ENCODE measurements at regions not wholly inside any gene's neighbourhood (a gene's known extent, or its start where the extent isn't known, plus 50 kb on each side); places are given as distances from the start of the nearest gene placed in this dataset.

GRCh38 chr20:19041787-19042186 lies 170.7 kb upstream of the SLC24A3 start:
- no peaks in the 10 kb centered on the region for H3K36me3 ChIP-seq
- no peak for DNase-seq
- H3K27ac ChIP-seq = no peak overlapping the region
- no peak for TF ChIP-seq POLR2A (IDR thresholded peaks at IDR 0.05)
- TF ChIP-seq CTCF (IDR thresholded peaks at IDR 0.05) = no peak
- WGBS, 4 donors = 68 to 76% (median 75%) methylated on average over 3 of the region's 3 CpGs
- no peaks in the 10 kb centered on the region for H3K9me3 ChIP-seq
- H3K4me3 ChIP-seq = no peak overlapping the region
- no peaks in the 10 kb centered on the region for H3K27me3 ChIP-seq
- intact Hi-C loops (cut with DNase I) = no loop called here
- ATAC-seq = no peak
- H3K4me1 ChIP-seq = peaks cover 0 to under 1% (median 0%) of the 10 kb centered on the region in 12 donors

DNA sequence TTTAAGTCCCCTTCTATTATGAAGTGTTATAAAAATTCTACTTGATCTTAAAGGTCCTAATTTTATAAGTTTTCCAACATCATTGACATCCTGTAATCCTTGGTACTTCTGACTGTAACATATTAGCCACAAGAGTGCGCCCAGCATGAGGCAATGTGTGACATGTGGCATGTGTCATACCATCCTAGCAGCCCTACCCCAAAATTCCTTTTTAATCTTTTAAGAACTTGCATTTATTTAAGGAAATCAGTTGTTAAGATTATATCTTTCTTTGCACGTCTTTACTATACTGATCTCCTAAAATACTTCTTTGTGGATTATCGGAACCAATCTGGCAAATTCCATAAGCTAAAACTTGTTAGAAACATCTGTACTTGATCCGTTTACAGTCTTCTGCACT lies 167.1 kb upstream of the SLC24A3 start:
- Histone ChIP-seq H3K4me3 (no peak overlapping the region), H3K27me3 (no peaks in the 10 kb centered on the region), H3K36me3 (no peaks in the 10 kb centered on the region), H3K4me1 (peaks cover 0 to 28% (median 13%) of the 10 kb centered on the region in 12 donors), H3K9me3 (no peaks in the 10 kb centered on the region), H3K27ac (no peak overlapping the region)
- TF ChIP-seq POLR2A (IDR thresholded peaks at IDR 0.05) = no peak
- TF ChIP-seq CTCF (IDR thresholded peaks at IDR 0.05) = no peak
- WGBS, 4 donors = 77 to 83% (median 78%) methylated on average over 4 of the region's 4 CpGs
- ATAC-seq = no peak
- DNase-seq = no peak
- intact Hi-C loops (cut with DNase I) = no loop called here

DNA sequence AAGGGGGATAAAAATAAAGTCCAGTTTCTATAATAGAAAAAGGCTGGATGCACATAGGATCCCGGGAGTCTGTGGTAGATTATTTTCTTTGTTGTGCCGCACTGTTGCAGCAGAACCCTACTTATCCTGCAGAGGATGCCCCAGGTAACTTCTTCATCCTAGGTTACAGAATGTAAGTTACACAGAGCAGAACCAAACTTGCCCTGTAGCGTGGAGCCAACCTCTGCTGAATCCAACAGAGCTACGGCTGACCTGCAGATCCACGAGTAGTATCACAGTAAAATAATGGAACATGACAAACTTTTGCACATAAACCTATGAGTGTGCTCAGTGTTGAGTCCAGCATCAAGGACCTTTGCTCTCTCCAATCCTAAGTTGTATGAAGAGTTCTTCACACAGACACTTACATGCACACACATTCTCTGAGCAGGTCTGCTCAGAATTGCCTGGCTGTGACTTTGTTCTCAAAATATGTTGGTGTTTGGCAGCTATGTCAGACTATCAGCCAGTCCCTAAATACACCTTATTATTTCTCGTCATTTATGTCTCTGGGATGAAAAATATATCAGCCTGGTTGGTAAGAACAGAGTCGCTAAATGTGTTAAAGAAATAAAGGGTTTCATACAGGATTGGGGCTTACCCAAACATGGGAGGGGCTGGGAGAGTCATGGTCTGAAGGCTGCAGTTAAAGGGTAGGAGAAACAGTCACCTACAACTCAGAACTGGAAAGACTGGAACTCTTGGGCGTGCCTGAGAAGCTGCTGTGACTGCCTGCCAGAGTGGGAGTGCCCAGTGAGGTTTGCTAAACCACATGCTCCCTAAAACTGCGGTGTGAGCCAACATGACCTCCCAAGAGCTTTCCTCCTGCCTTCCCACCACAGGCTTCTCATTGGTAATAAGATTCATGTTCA lies 165.1 kb upstream of the SLC24A3 start:
- WGBS, 4 donors = 59 to 67% (median 66%) methylated on average over 9 of the region's 9 CpGs
- Histone ChIP-seq H3K27me3 (no peaks in the 10 kb centered on the region), H3K4me3 (no peak overlapping the region), H3K27ac (peak overlapping the region in 9 of 12 donors; percentile 17 to 91 (median 73)), H3K36me3 (no peaks in the 10 kb centered on the region), H3K4me1 (peaks cover 0 to 28% (median 13%) of the 10 kb centered on the region in 12 donors), H3K9me3 (no peaks in the 10 kb centered on the region)
- intact Hi-C loops (cut with DNase I) = no loop called here
- ATAC-seq (peak in 3 of 4 donors; percentile 61 to 73 (median 65)), DNase-seq (peak in 4 of 5 donors; percentile 19 to 73 (median 42))
- TF ChIP-seq POLR2A (IDR thresholded peaks at IDR 0.05) (no peak), CTCF (IDR thresholded peaks at IDR 0.05) (no peak)

GRCh38 chr20:19047951-19048296 lies 164.5 kb upstream of the SLC24A3 start:
- Histone ChIP-seq H3K4me3 (no peak overlapping the region), H3K27ac (peak overlapping the region in 9 of 12 donors; percentile 17 to 91 (median 73))
- ATAC-seq = no peak

More at GRCh38 chr20:19047951-19048296, 164.5 kb upstream of the SLC24A3 start:
- H3K36me3 ChIP-seq = no peaks in the 10 kb centered on the region
- H3K9me3 ChIP-seq = no peaks in the 10 kb centered on the region
- no peak for TF ChIP-seq POLR2A (IDR thresholded peaks at IDR 0.05)
- TF ChIP-seq CTCF (IDR thresholded peaks at IDR 0.05) = no peak
- H3K4me1 ChIP-seq = peaks cover 0 to 28% (median 13%) of the 10 kb centered on the region in 12 donors
- H3K27me3 ChIP-seq = peaks cover 0 to 2% (median 0%) of the 10 kb centered on the region in 9 donors
- WGBS, 4 donors = 62 to 73% (median 71%) methylated on average over 3 of the region's 3 CpGs
- intact Hi-C loops (cut with DNase I) = no loop called here
- DNase-seq = no peak

Data from heart left ventricle (tissue), 16 donors.